GM12892 (cell line): ENCODE measurements at regions not wholly inside any gene's neighbourhood (a gene's known extent, or its start where the extent isn't known, plus 50 kb on each side); places are given as distances from the start of the nearest gene placed in this dataset.
A peak's percentile ranks its signal among the peaks of the same experiment; 100 is the strongest.

ENCODE experiments used
- DNase-seq: peaks from one replicate; pipeline ENCODE4 v3.0.0; 2011; ENCODE audit not compliant: insufficient read length
- FAIRE-seq: peaks from 2 replicates; lab custom pipeline; 2011; peaks lifted over from hg19 to GRCh38; lab: Jason Lieb, UNC
- POLR2A ChIP-seq: IDR thresholded peaks from 2 replicates; pipeline ENCODE4 v1.6.1; 2011; ENCODE audit warnings: low read depth, low read length, control low read depth
- POLR2AphosphoS5 ChIP-seq: IDR thresholded peaks from 2 replicates; pipeline ENCODE4 v1.6.1; 2011; ENCODE audit warnings: low read depth, low read length, control low read depth
- TAF1 ChIP-seq: IDR thresholded peaks from 2 replicates; pipeline ENCODE4 v1.6.1; 2011; ENCODE audit warnings: low read depth, mild to moderate bottlenecking, control low read depth, low read length, borderline replicate concordance

DNA sequence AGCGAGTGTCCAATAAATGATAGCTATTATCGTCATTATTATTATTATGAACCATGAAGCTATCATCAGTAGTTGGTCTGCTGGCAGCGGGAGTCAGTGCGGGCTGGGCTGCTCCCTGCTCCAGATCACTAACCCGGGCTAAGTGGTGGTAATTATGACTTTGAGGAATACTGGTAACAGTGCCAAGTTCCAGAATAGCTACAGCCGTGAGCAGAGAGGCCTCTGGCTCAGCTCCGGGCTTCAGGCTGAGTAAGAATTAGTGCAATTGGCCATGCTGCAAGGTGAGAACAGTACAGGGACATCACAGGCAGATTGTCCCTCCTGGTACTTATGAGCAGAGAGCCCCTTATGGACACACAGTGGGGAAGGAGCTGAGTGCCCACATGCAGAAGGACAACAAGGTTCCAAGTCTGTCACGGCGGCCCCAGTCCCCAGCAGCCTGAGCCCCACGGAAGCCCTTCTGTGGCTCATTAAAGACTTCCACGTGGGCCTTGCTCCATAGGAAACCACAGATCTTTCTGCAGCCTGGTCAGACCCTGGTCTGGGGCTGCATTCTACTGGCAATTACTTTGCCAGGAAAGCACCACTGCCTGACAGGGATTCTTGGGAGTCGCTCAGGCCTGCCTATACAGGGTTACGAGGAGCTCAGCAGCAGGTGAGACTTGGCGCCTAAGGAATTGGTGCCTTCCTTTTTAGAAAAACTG, 235.1 kb downstream of the RRAGC start:
- FAIRE-seq (no peak), DNase-seq (no peak)
- TF ChIP-seq TAF1 (no peak), POLR2AphosphoS5 (no peak), POLR2A (no peak)

- TF ChIP-seq POLR2AphosphoS5, result no peak
- no peak for TF ChIP-seq TAF1
- no peak for TF ChIP-seq POLR2A
- FAIRE-seq, result no peak
- no peak for DNase-seq
These were observed 236.0 kb downstream of the RRAGC start for GRCh38 chr1:38623529-38623928.

GRCh38 chr1:38622197-38622596, 237.4 kb downstream of the RRAGC start:
- TF ChIP-seq POLR2A (no peak), TAF1 (no peak), POLR2AphosphoS5 (no peak)
- FAIRE-seq, result no peak
- no peak for DNase-seq

GRCh38 chr1:38616846-38617245, 242.7 kb downstream of the RRAGC start:
- DNase-seq (no peak), FAIRE-seq (no peak)
- no peak for TF ChIP-seq POLR2A
- TF ChIP-seq TAF1, result no peak
- no peak for TF ChIP-seq POLR2AphosphoS5

DNA sequence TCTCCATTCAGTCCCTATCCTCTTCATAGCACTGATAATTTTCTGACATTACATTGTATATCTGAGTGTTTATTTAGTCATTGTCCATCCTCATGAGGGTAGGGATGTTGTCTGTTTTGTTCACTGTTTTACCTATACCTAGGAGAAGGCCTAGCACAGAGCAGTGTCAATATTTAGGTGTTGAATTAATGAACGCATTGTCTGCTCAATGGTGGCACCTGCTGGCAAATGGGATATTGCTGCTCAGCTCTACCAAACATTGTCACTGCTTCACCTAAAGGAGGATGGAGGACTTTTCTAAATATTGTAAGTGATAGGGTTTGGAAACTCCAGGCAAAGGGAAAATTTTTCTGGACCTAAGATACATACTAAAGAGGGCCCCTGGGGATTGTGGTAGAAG, 243.9 kb downstream of the RRAGC start:
- FAIRE-seq (no peak), DNase-seq (no peak)
- no peak for TF ChIP-seq TAF1
- TF ChIP-seq POLR2AphosphoS5, result no peak
- TF ChIP-seq POLR2A, result no peak

DNA sequence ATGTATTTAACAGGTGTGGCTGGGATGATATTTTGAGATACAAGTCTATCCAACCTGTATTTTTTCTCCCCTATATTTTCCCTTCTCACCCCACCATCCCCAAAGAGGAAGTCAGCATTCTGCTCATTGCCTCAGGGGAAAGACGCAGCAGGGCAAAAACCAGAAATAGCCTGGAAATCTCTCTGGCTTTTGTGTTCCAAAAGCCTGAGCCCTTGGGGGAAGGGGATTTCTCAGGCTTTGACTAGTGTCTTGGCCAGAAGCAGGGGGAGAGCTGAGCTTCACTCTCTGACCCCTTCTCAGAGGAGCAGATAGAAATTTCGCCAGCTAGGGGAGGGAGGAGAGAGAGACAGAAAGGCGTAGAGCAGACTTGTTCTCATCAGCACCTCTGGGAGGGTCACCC, 244.7 kb downstream of the RRAGC start:
- no peak for FAIRE-seq
- TF ChIP-seq POLR2AphosphoS5 (no peak), POLR2A (no peak), TAF1 (no peak)
- DNase-seq, result no peak

DNA sequence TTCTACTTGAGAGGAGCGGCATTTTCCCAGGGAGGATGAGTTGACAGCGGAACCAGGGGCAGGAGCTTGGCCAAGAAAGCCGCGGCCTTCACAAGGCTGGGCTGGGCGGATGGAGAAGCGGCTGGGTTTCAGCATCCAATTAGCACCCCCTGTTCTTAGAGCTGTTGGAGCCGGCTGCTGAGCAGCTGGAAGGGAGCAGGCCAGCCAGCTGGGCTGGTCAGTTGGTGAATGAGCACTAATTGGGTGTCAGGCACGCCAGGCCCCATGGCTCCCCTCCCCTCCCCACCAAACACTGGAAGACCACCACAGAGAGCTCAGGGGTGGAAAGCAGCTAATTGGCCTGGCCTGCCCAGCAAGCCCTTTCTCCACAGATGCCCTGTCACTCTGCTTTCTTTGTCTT, 245.6 kb downstream of the RRAGC start:
- TF ChIP-seq POLR2AphosphoS5 (no peak), TAF1 (no peak), POLR2A (no peak)

GRCh38 chr1:38612951-38613350, 246.6 kb downstream of the RRAGC start:
- TF ChIP-seq POLR2A (no peak), TAF1 (no peak), POLR2AphosphoS5 (no peak)
- no peak for DNase-seq
- no peak for FAIRE-seq

More for the DNA sequence above, 245.6 kb downstream of the RRAGC start:
- DNase-seq (no peak), FAIRE-seq (no peak)

- TF ChIP-seq POLR2AphosphoS5 (no peak), TAF1 (no peak), POLR2A (no peak)
- FAIRE-seq, result no peak
- no peak for DNase-seq
These were observed 247.8 kb downstream of the RRAGC start for GRCh38 chr1:38611664-38612211.

DNA sequence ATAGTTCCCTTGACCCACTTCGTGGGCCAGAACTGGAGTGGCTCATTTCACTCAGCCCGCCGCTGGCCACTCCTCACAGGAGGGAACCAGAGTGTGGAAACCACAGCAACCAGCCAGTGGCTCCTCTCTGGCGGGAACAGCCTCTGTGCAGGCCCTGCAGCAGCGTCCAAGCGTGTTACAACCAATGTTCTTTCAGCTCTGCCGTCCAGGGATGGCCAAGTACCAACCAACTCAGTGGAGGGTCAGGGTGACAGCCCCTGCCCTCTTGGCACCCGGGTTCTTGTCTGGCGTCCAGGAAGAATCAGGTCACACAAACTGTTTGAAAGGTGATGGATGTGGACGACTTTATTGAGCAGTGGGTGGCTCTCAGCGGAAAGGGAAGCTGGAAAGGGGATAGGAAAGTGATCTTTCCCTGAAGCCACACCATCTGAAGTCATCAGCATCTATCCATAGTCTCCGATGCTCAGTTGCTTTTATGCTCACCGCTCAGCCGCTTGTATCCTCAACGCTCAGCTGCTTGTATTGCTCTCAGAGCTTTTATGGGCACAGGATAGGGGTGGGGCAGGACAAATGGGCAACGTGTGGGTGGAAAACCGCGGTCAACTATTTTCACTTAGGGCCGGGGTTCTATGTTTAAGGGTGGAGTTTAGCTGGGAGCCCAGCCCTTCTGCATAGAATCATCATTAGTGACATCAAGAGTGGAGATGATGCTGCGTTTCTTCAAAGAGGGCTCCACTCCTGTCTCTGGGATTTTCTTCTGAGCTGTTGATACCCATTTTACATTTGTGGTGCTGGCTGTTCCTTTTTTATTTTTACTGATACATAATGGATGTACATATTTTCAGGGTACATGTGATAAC, 250.2 kb downstream of the RRAGC start:
- no peak for FAIRE-seq

DNA sequence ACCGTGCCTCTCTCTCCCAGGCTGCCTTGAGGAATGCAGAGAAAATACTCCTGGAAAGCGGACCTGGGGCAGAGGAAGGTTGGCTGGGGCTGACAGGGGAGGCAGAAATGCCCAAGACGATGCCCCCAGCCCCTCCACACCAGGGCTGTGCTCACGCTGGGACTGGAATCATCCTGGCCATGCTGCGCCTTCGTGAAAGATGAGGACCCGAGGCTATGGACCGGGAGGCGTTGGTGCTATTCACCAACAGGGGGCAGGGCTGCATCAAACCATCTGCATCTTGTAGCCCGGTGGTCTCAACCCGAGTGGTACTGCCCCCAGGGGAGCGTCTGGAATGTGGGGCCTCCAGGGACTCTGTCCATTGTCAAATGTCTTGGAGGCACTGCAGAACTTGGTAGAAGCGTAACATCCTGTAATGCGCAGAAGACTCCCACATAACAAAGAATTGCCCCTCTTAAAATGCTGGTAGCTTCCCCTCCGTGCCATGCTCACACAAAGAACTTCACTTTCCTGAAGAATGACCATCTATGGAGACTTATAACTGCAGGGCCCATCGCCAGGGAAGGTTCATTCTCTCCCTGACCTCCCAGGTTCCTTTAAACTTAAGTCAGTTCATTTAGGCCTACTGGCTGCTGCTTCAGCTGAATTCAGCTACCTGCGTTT, 251.2 kb downstream of the RRAGC start:
- DNase-seq, result peak; percentile 26
- no peak for FAIRE-seq
- TF ChIP-seq TAF1 (no peak), POLR2A (no peak), POLR2AphosphoS5 (no peak)

More for the DNA sequence above, 250.2 kb downstream of the RRAGC start:
- DNase-seq, result no peak
- TF ChIP-seq POLR2AphosphoS5 (no peak), POLR2A (no peak), TAF1 (no peak)
